GM21717 (cell line): ENCODE measurements at regions not wholly inside any gene's neighbourhood (a gene's known extent, or its start where the extent isn't known, plus 50 kb on each side); places are given as distances from the start of the nearest gene placed in this dataset.

Source experiments
- ATAC-seq: cut with Tn5 transposase; IDR thresholded peaks from one replicate; pipeline ENCODE4 v1.9.1; 2021; ENCODE audit warnings: mild to moderate bottlenecking, moderate library complexity; ENCODE audit not compliant: unreplicated experiment

GRCh38 chr1:14543191-14543840, 55.2 kb upstream of the KAZN start:
- ATAC-seq = no peak

GRCh38 chr1:14544319-14544718, 54.2 kb upstream of the KAZN start:
- no peak for ATAC-seq

GRCh38 chr1:14545422-14546025, 53.0 kb upstream of the KAZN start:
- no peak for ATAC-seq

GRCh38 chr1:14546416-14546815, 52.1 kb upstream of the KAZN start:
- ATAC-seq = no peak
